Panc1 (cell line): ENCODE measurements at regions not wholly inside any gene's neighbourhood (a gene's known extent, or its start where the extent isn't known, plus 50 kb on each side); places are given as distances from the start of the nearest gene placed in this dataset.

ENCODE experiments used
- ATAC-seq: fragments of 200-7000 bp; cut with Tn5 transposase; 2 replicates; pipeline ENCODE4 v1.9.1; 2020; ENCODE audit warnings: mild to moderate bottlenecking, moderate library complexity
- BruUV-seq: library from RNA; stranded (reverse); fragments of 400-500 nt; replicated peaks from 2 replicates; lab custom pipeline; 2021; lab: Mats Ljungman, UMichigan
- CTCF ChIA-PET: fragments of 300-600 bp; sonication (Branson Sonifier 250); formaldehyde crosslinking; loops from one replicate; lab custom pipeline; 2022; ENCODE audit warnings: antibody characterized with exemption; lab: Charles Lee
- POLR2A ChIA-PET: fragments of 300-600 bp; sonication (Branson Sonifier 250); formaldehyde crosslinking; loops from one replicate; lab custom pipeline; 2022; ENCODE audit warnings: antibody characterized with exemption; lab: Charles Lee
- DNase-seq: peaks from one replicate; pipeline ENCODE4 v3.0.0-alpha.2; 2010; ENCODE audit warnings: low read depth, low spot score
- H3K27ac ChIP-seq: 2 replicates; pipeline ENCODE4 v1.5.1; 2011; ENCODE audit warnings: mild to moderate bottlenecking, low read length, inconsistent platforms
- H3K27me3 ChIP-seq: fragments of 200-500 bp; sonication (Bioruptor generic); 2 replicates; pipeline ENCODE4 v1.6.0; 2014; ENCODE audit warnings: low read length, inconsistent platforms; ENCODE audit not compliant: control insufficient read depth, insufficient read depth
- H3K36me3 ChIP-seq: fragments of 200-500 bp; sonication (Bioruptor generic); 2 replicates; pipeline ENCODE4 v1.5.1; 2014; ENCODE audit warnings: inconsistent platforms, mild to moderate bottlenecking, low read length, moderate library complexity; ENCODE audit not compliant: control insufficient read depth, insufficient read depth
- H3K4me1 ChIP-seq: 2 replicates; pipeline ENCODE4 v1.5.1; 2011; ENCODE audit warnings: inconsistent platforms, mild to moderate bottlenecking, low read length, moderate library complexity; ENCODE audit not compliant: control insufficient read depth, insufficient read depth
- H3K4me3 ChIP-seq, 2 experiments: 2 replicates each; pipeline ENCODE4 v1.5.1; 2011 to 2012; ENCODE audit warnings: low read depth in 2 of 2, low read length in 2 of 2, mild to moderate bottlenecking in 2 of 2, inconsistent platforms in 1 of 2, moderate library complexity in 1 of 2
- H3K9me3 ChIP-seq: fragments of 200-500 bp; sonication (Bioruptor generic); 2 replicates; pipeline ENCODE4 v1.5.1; 2014; ENCODE audit warnings: low read depth, mild to moderate bottlenecking, inconsistent platforms, low read length, moderate library complexity; ENCODE audit not compliant: control insufficient read depth, insufficient read depth
- CTCF ChIP-seq: fragments of 450-650 bp; IDR thresholded peaks from 2 replicates; pipeline ENCODE4 v1.5.1; 2017; ENCODE audit warnings: mild to moderate bottlenecking
- POLR2AphosphoS5 ChIP-seq: IDR thresholded peaks from 2 replicates; pipeline ENCODE4 v1.6.1; 2012; ENCODE audit warnings: mild to moderate bottlenecking, low read depth, low read length, moderate library complexity
- REST ChIP-seq, 2 experiments: IDR thresholded peaks; 2 replicates each; pipeline ENCODE4 v1.6.1; 2011 to 2012; ENCODE audit warnings: low read depth in 2 of 2, control low read depth in 1 of 2, low read length in 1 of 2, mild to moderate bottlenecking in 1 of 2, moderate library complexity in 1 of 2; ENCODE audit not compliant: insufficient read depth in 1 of 2
- SIN3A ChIP-seq: IDR thresholded peaks from 2 replicates; pipeline ENCODE4 v1.6.1; 2012; ENCODE audit warnings: low read depth, mild to moderate bottlenecking, low read length, moderate library complexity, borderline replicate concordance; ENCODE audit not compliant: insufficient read depth
- TCF7L2 ChIP-seq: IDR thresholded peaks from 2 replicates; pipeline ENCODE4 v1.6.1; 2011; ENCODE audit warnings: mild to moderate bottlenecking, low read depth, low read length, inconsistent platforms
- in situ Hi-C: cut with HindIII; loops from 2 replicates; pipeline ENCODE4 v1.10.0; 2016; ENCODE audit warnings: low sequenced_read_pairs, low pct_unique_long_range_greater_than_20kb
- intact Hi-C: fragments of 100-400 bp; cut with micrococcal nuclease; formaldehyde crosslinking; loops from one replicate; pipeline ENCODE4 v1.10.0; 2022; ENCODE audit not compliant: unreplicated experiment

GRCh38 chr13:91195789-91196188 lies 151.7 kb upstream of the MIR17HG start:
- no peaks in the 10 kb centered on the region for H3K27me3 ChIP-seq
- H3K4me3 ChIP-seq, result no peak overlapping the region
- no TSS peak for BruUV-seq
- TF ChIP-seq CTCF (no peak), SIN3A (no peak), POLR2AphosphoS5 (no peak), REST (IDR thresholded peaks at IDR 0.05; ENCODE audit: insufficient read depth in 1 of 2, low read depth in 2 of 2, low read length in 1 of 2) (no peak), TCF7L2 (no peak)
- ATAC-seq (no peak), DNase-seq (no peak)
- ChIA-PET CTCF (no interaction called here), POLR2A (no interaction called here)
- H3K36me3 ChIP-seq, result no peaks in the 10 kb centered on the region
- H3K9me3 ChIP-seq, result no peaks in the 10 kb centered on the region
- H3K4me1 ChIP-seq, result no peaks in the 10 kb centered on the region
- intact Hi-C loops (no loop called here), in situ Hi-C loops (no loop called here)
- no peak overlapping the region for H3K27ac ChIP-seq

GRCh38 chr13:91196958-91197357 lies 150.5 kb upstream of the MIR17HG start:
- intact Hi-C loops, result no loop called here
- Histone ChIP-seq H3K27me3 (no peaks in the 10 kb centered on the region), H3K27ac (no peak overlapping the region), H3K4me1 (no peaks in the 10 kb centered on the region), H3K9me3 (no peaks in the 10 kb centered on the region), H3K4me3 (no peak overlapping the region), H3K36me3 (no peaks in the 10 kb centered on the region)
- ATAC-seq (no peak), DNase-seq (no peak)
- BruUV-seq, result no TSS peak
- CTCF ChIA-PET, result no interaction called here
- POLR2A ChIA-PET, result no interaction called here
- in situ Hi-C loops, result no loop called here
- TF ChIP-seq REST (IDR thresholded peaks at IDR 0.05; ENCODE audit: insufficient read depth in 1 of 2, low read depth in 2 of 2, low read length in 1 of 2), result no peak
- TF ChIP-seq TCF7L2, result no peak
- TF ChIP-seq SIN3A, result no peak
- no peak for TF ChIP-seq POLR2AphosphoS5
- TF ChIP-seq CTCF, result no peak
